Endothelial cell of umbilical vein (primary cell): ENCODE measurements at regions not wholly inside any gene's neighbourhood (a gene's known extent, or its start where the extent isn't known, plus 50 kb on each side); places are given as distances from the start of the nearest gene placed in this dataset.
"Not testable (repeated sequence)": the region's sequence is repeated elsewhere in the genome, so short reads cannot be mapped to it uniquely, and the experiment has no call there.

Source experiments
- BruUV-seq: library from RNA; stranded (reverse); fragments of 400-500 nt; replicated peaks from 2 replicates; lab custom pipeline; 2021; lab: Mats Ljungman, UMichigan
- CTCF ChIA-PET: fragments of 300-600, 350-600 bp; sonication (Branson Sonifier 250); formaldehyde crosslinking; loops from one replicate; lab custom pipeline; 2021; ENCODE audit warnings: antibody characterized with exemption, inconsistent platforms; lab: Charles Lee
- POLR2A ChIA-PET: fragments of 300-600, 350-600 bp; sonication (Branson Sonifier 250); formaldehyde crosslinking; loops from one replicate; lab custom pipeline; 2021; ENCODE audit warnings: antibody characterized with exemption, inconsistent platforms; lab: Charles Lee
- DNase-seq: peaks from one replicate; pipeline ENCODE4 v3.0.0-alpha.2; 2011; ENCODE audit warnings: low read depth, low spot score
- FAIRE-seq: peaks from 2 replicates; lab custom pipeline; 2011; peaks lifted over from hg19 to GRCh38; lab: Jason Lieb, UNC
- H2AFZ ChIP-seq: 2 replicates; pipeline ENCODE4 v1.6.0; 2012; ENCODE audit warnings: low read depth, low read length, control low read depth, inconsistent platforms
- H3K27ac ChIP-seq: 2 replicates; pipeline ENCODE4 v1.5.1; 2011; ENCODE audit warnings: low read depth, mild to moderate bottlenecking, control low read depth, low read length, moderate library complexity; ENCODE audit not compliant: insufficient read depth
- H3K27me3 ChIP-seq, 2 experiments: 2 replicates each; pipeline versions ENCODE4 v1.6.0 to v1.6.1; 2011; ENCODE audit warnings: low read length in 2 of 2, mixed read lengths in 1 of 2; ENCODE audit not compliant: control insufficient read depth in 2 of 2, insufficient read depth in 2 of 2
- H3K36me3 ChIP-seq, 2 experiments: 2 replicates in 1 of 2; 3 replicates in 1 of 2; pipeline ENCODE4 v1.5.1; 2011; ENCODE audit warnings: low read length in 2 of 2, mild to moderate bottlenecking in 1 of 2, moderate library complexity in 1 of 2; ENCODE audit not compliant: control insufficient read depth in 2 of 2, insufficient read depth in 2 of 2; ENCODE audit errors: extremely low read depth in 1 of 2
- H3K4me1 ChIP-seq: 3 replicates; pipeline ENCODE4 v1.5.1; 2011; ENCODE audit warnings: mild to moderate bottlenecking, low read length; ENCODE audit not compliant: control insufficient read depth, insufficient read depth; ENCODE audit errors: extremely low read depth
- H3K4me2 ChIP-seq: 2 replicates; pipeline ENCODE4 v1.6.1; 2011; ENCODE audit warnings: low read length, control low read depth, mixed read lengths; ENCODE audit not compliant: insufficient read depth
- H3K4me3 ChIP-seq, 3 experiments: fragments of 200-600 bp in 1 of 3; sonication (generic), shearing (Covaris generic) in 1 of 3; replicated peaks in 1 of 3; 2 replicates each; pipeline ENCODE4 v1.5.1; 2011 to 2016; ENCODE audit warnings: control low read depth in 3 of 3, low read length in 3 of 3, mild to moderate bottlenecking in 2 of 3, inconsistent platforms in 1 of 3, low read depth in 1 of 3, moderate library complexity in 1 of 3; ENCODE audit not compliant: insufficient read depth in 1 of 3
- H3K79me2 ChIP-seq: 2 replicates; pipeline ENCODE4 v1.6.0; 2012; ENCODE audit warnings: low read length, inconsistent platforms; ENCODE audit not compliant: control insufficient read depth, insufficient read depth
- H3K9ac ChIP-seq: replicated peaks from 2 replicates; pipeline ENCODE3; 2011; ENCODE audit warnings: low read length, control low read depth; ENCODE audit not compliant: insufficient read depth; ENCODE audit errors: extremely low read depth
- H3K9me1 ChIP-seq: replicated peaks from 3 replicates; pipeline ENCODE4 v1.6.0; 2011; ENCODE audit warnings: mild to moderate bottlenecking, low read length; ENCODE audit not compliant: control insufficient read depth, insufficient read depth; ENCODE audit errors: extremely low read depth
- H3K9me3 ChIP-seq: replicated peaks from 2 replicates; pipeline ENCODE4 v1.5.1; 2012; ENCODE audit warnings: low read length, inconsistent platforms; ENCODE audit not compliant: control insufficient read depth, insufficient read depth
- H4K20me1 ChIP-seq: replicated peaks from 2 replicates; pipeline ENCODE3; 2011; ENCODE audit warnings: mild to moderate bottlenecking, low read length; ENCODE audit not compliant: control insufficient read depth, insufficient read depth; ENCODE audit errors: extremely low read depth
- CTCF ChIP-seq, 2 donors: IDR thresholded peaks; 1 replicate in 1 of 2; 2 replicates in 1 of 2; pipeline ENCODE4 v1.5.1; 2011; ENCODE audit warnings: low read length in 2 of 2, mild to moderate bottlenecking in 2 of 2, moderate library complexity in 2 of 2, control low read depth in 1 of 2, inconsistent platforms in 1 of 2, low read depth in 1 of 2; ENCODE audit not compliant: insufficient read depth in 1 of 2; ENCODE audit errors: extremely low read depth in 1 of 2
- EZH2 ChIP-seq: IDR thresholded peaks from 2 replicates; pipeline ENCODE4 v1.6.1; 2012; ENCODE audit warnings: borderline replicate concordance, low read depth, mild to moderate bottlenecking, moderate library complexity, low read length, inconsistent platforms; ENCODE audit not compliant: severe bottlenecking
- FOS ChIP-seq: IDR thresholded peaks from 2 replicates; pipeline ENCODE4 v1.6.1; 2011; ENCODE audit warnings: mild to moderate bottlenecking, low read length, moderate library complexity, borderline replicate concordance; ENCODE audit not compliant: insufficient read depth
- GATA2 ChIP-seq: IDR thresholded peaks from 2 replicates; pipeline ENCODE4 v1.7.0; 2011; ENCODE audit warnings: low read depth, mild to moderate bottlenecking, moderate library complexity, mixed read lengths, low read length; ENCODE audit not compliant: insufficient read length, insufficient read depth
- POLR2A ChIP-seq: IDR thresholded peaks from 2 replicates; pipeline ENCODE4 v1.6.1; 2012; ENCODE audit warnings: low read depth, mild to moderate bottlenecking, control low read depth, low read length
- POLR2AphosphoS5 ChIP-seq: IDR thresholded peaks from 2 replicates; pipeline ENCODE4 v1.6.1; 2012; ENCODE audit warnings: low read depth, mild to moderate bottlenecking, control low read depth, low read length, moderate library complexity; ENCODE audit not compliant: insufficient read depth
- dilution Hi-C: fragments of 300-500 bp; cut with MboI; formaldehyde crosslinking; loops from one replicate; pipeline ENCODE4 v1.15.0; 2019; ENCODE audit warnings: low sequenced_read_pairs; ENCODE audit not compliant: extremely low pct_ligation_motif_present
- intact Hi-C: fragments of 100-400 bp; cut with micrococcal nuclease; formaldehyde crosslinking; loops from one replicate; pipeline ENCODE4 v1.10.0; 2022
- TF ChIP-seq, protein P1 (sequence below): IDR thresholded peaks from 2 replicates; pipeline ENCODE4 v1.6.1; 2011; ENCODE audit not compliant: insufficient read depth, insufficient read length

- Histone ChIP-seq H3K4me3 (no peak overlapping the region), H3K9me3 (no peaks in the 10 kb centered on the region), H3K79me2 (no peaks in the 10 kb centered on the region), H3K9me1 (no peaks in the 10 kb centered on the region), H3K27me3 (no peaks in the 10 kb centered on the region), H3K9ac (no peak overlapping the region), H2AFZ (no peak overlapping the region), H3K27ac (no peak overlapping the region), H3K4me1 (no peaks in the 10 kb centered on the region), H4K20me1 (no peaks in the 10 kb centered on the region), H3K36me3 (no peaks in the 10 kb centered on the region), H3K4me2 (no peak overlapping the region)
- no peak for TF ChIP-seq GATA2
- TF ChIP-seq, protein P1, sequence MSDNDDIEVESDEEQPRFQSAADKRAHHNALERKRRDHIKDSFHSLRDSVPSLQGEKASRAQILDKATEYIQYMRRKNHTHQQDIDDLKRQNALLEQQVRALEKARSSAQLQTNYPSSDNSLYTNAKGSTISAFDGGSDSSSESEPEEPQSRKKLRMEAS = no peak
- TF ChIP-seq CTCF (IDR thresholded peaks at IDR 0.05; ENCODE audit: extremely low read depth in 1 of 2, insufficient read depth in 1 of 2, low read depth in 1 of 2, low read length in 2 of 2) = no peak
- no peak for TF ChIP-seq POLR2A
- TF ChIP-seq FOS = no peak
- TF ChIP-seq POLR2AphosphoS5 = no peak
- no peak for TF ChIP-seq EZH2
- dilution Hi-C loops (no loop called here), intact Hi-C loops (no loop called here)
- no TSS peak for BruUV-seq
- DNase-seq (no peak), FAIRE-seq (no peak)
- ChIA-PET CTCF (interaction anchor here (0.7 kb wide), 1 partner anchor 10 kb away, joined by 3 read pairs; no protein-coding TSS in a partner anchor), POLR2A (no interaction called here)
Measured at GRCh38 chr6:5832668-5833067, 174.1 kb downstream of the NRN1 start.

GRCh38 chr6:5831219-5831862, 175.4 kb downstream of the NRN1 start:
- intact Hi-C loops, H3K9me3 ChIP-seq, H3K27ac ChIP-seq, H3K4me3 ChIP-seq, H3K27me3 ChIP-seq, H4K20me1 ChIP-seq, BruUV-seq, CTCF ChIA-PET, H3K36me3 ChIP-seq, H3K9me1 ChIP-seq, DNase-seq, H3K4me1 ChIP-seq, POLR2A ChIA-PET, dilution Hi-C loops, H2AFZ ChIP-seq, H3K9ac ChIP-seq, H3K4me2 ChIP-seq, H3K79me2 ChIP-seq: not testable (repeated sequence)
- peak; percentile 35 for FAIRE-seq
